HG03175 (cell line): ENCODE measurements at regions not wholly inside any gene's neighbourhood (a gene's known extent, or its start where the extent isn't known, plus 50 kb on each side); places are given as distances from the start of the nearest gene placed in this dataset.
"Not testable (repeated sequence)": the region's sequence is repeated elsewhere in the genome, so short reads cannot be mapped to it uniquely, and the experiment has no call there.

Source experiments
- ATAC-seq: cut with Tn5 transposase; IDR thresholded peaks from one replicate; pipeline ENCODE4 v1.9.1; 2021; ENCODE audit warnings: mild to moderate bottlenecking, moderate library complexity; ENCODE audit not compliant: unreplicated experiment

DNA sequence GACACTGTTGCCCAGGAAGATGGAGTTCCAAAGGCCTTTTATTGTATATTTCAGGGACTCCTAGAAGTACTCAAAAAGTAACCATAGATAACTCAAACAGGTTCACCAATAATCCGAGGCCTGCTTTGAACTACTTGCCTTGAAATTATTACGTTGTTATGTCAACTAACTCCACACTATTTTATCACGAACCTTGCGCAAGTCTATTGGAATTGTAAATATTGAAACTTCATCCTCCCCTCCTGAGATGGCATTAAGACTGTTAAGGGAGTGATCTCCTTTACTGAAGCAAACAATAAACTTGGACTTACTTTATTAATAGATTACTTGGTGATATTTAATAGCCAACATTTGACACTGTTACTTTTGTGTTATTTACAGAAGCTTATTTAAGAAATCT, 199.6 kb upstream of the GADL1 start:
- ATAC-seq, result no peak

DNA sequence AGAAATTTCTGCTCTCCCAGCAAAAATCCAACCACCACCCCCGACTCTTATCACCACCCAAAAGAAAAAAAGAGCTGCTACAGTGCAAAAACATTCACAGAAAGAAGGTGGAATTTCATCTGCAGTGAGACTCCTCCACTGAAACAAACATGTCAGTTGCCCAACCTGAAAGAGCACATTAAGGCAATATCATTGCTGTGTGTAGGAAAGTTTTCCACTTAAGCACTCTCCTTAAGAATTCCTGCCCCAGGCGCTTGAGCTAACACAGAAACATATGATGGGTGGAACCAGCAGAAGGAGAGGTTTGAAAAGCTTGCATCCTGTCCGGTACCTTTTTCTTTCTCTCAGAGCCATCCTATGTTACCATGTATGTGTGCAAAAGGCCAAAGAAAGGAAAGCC, 200.8 kb upstream of the GADL1 start:
- ATAC-seq, result no peak

- ATAC-seq, result peak; percentile 47
These were observed 202.4 kb upstream of the GADL1 start for GRCh38 chr3:31096661-31097395.

DNA sequence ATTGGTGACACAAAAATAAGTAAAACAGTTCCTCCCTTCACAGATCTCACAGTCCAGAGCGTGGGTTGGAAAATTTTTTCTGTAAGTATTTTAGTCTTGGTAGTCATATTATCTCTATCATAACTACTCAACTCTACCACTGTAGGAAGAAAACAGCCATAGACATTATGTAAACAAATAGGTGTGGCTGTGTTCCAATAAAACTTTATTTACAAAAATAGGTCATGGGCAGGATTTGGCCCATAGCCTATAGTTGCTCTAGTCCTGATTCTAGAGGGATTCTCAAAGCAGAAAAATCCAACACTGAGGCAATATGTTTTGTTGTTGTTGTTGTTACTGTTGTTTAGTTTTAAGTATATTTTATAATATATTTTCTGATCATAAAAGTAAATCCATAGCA, 206.1 kb upstream of the GADL1 start:
- ATAC-seq, result no peak

GRCh38 chr3:31101285-31101684, 206.8 kb upstream of the GADL1 start:
- not testable (repeated sequence) for ATAC-seq

DNA sequence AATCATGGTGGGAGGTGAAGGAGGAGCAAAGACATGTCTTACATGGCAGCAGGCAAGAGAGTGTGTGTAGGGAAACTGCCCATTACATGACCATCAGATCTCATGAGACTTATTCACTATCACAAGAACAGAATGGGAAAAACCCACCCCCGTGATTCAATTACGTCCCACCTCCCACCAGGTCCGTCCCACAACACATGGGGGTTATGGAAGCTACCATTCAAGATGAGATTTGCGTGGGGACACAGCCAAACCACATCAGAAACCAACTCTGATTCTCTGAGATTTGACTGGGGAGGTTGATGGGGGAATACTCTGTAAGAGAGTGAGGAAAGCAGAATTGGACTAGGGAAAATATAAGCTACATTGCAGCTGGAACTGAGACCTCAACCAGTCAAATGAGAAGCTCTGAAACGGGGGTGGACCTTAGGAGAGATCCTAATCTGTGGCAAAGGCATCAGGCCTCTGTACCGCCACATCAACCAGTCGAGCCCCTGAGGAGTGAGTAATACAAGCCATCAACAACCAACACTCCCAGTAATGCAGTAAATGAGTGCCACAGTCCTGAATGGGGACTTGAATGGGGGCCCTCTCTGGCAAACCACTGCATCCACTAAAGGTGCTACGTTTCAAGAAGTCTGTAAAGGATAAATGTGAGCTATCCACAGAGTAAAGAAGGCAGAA, 207.9 kb upstream of the GADL1 start:
- no peak for ATAC-seq

GRCh38 chr3:31103181-31103580, 208.7 kb upstream of the GADL1 start:
- no peak for ATAC-seq

DNA sequence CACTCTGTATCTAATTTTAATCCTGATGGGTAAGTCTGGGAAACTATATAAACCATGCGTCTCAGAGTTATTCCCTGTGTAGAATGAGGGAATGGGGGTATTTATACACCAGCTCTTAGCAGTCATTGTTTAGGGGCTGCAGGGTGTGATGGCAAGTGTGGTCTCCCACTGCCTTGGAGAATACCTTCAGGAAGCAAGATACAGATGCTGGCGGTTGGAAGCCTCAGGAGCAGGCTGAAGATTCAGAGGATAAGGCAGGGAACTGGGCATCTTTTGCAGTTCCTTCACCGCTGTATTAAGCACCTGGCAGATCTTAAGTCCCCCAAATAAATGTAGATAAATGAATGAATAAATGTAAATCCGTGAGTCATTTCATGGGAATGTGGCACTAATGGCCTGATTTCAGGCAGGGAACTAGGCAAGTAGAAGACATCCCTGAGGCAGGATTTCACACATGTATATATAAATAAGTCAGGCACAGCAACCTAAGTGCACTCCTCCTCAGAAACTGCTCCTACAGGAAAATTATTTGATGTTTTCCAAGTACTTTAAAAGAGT, 209.2 kb upstream of the GADL1 start:
- ATAC-seq, result no peak

DNA sequence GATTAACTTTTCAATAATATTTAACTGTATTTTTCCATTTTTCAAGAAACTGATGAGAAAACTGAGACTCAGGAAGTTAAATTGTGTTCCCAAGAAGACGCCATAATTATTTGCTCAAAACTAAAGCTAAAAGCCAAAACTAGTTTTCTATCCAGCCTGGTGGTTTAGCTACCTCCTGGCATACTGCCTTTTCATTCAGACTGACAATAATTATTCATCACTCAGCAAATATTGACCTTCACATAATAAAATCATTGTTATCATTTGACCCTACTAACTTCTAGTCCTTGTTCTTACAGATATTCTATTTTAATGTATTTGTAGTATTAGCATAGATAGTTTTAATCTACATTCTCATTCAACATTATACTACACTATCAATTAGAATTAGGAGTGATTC, 210.6 kb upstream of the GADL1 start:
- no peak for ATAC-seq

DNA sequence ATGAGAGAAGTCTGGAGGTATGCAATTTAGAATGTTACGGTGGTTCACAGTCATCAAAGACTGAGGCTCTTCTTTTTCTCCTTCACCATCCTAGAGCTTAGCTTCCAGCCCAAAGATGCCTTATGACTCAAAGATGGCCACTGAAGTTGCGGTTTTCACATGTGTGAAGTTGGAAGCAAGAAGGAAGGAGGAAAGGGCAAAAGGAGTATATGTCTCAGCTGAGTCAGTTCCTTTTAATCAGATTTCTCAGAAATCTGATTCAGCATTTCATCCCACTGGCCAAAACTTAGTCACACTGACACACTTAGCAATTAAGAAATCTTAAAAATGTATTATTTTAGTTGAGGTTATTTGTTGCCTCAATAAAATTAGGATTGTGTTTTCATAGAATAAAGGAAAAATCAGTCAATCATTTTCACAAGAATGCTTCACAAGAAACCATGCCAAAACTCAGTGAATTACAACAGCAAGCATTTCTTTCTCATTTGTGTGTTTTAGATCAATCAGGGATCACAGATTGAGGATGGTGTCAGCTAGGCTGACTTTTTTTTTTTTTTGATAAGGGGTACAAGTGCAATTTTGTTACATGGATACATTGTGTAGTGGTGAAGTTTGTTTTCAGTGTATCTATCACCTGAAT, 211.1 kb upstream of the GADL1 start:
- ATAC-seq, result no peak

- no peak for ATAC-seq
These were observed 211.7 kb upstream of the GADL1 start for GRCh38 chr3:31106204-31106603.

GRCh38 chr3:31106912-31107311, 212.5 kb upstream of the GADL1 start:
- peak; percentile 94 for ATAC-seq

GRCh38 chr3:31114929-31115283, 220.4 kb upstream of the GADL1 start:
- ATAC-seq, result no peak

- not testable (repeated sequence) for ATAC-seq
These were observed 221.1 kb upstream of the GADL1 start for GRCh38 chr3:31115531-31115930.

DNA sequence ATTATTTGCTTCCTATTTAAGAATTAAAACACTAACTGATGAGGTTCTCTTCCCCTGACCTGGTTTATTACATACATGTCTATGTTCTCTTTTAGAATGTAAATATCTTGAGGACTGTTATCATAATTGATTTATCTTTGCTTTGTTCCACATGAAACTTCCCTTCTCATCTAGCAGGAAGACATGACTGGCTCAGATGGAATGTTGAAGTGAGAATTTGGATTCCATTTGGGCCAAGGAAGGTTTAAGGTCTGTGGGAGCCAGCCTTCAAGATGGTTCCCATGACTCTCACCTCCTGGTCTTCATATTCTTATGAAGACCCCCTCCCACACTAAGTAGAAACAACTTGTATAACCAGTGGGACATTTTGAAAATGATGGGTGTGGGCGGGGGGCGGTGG, 222.2 kb upstream of the GADL1 start:
- no peak for ATAC-seq

- ATAC-seq, result no peak
These were observed 223.4 kb upstream of the GADL1 start for GRCh38 chr3:31117854-31118253.

- no peak for ATAC-seq
These were observed 229.9 kb upstream of the GADL1 start for GRCh38 chr3:31124373-31124772.

DNA sequence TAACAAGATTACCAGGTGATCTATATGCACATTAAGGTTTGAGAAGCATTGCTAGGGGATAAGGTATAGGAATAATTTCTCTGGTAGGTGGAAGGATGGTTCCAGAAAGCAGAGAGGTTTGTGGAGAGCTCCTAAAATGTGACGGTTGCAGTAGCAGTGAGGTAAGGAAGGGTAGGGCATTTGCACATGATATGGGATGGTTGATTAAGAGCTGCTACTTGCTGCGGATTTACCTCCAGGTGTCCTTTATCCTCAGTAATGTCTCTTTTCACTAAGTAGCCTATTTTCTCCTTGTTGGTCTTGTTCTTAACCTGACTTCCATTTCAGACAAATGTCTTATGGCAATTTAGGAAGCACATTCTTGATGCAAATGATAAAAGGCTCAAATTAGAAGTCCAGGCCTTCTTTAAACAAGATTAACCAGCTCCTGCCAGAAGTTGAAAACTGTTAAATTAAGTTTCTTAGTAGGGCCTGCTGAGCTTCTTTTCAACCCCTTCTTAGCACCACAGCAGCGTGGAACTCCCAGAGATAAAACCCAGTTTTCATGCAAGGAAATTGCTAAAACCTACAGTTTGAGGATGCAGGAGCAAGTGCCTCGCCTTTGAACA, 231.1 kb upstream of the GADL1 start:
- ATAC-seq, result no peak

DNA sequence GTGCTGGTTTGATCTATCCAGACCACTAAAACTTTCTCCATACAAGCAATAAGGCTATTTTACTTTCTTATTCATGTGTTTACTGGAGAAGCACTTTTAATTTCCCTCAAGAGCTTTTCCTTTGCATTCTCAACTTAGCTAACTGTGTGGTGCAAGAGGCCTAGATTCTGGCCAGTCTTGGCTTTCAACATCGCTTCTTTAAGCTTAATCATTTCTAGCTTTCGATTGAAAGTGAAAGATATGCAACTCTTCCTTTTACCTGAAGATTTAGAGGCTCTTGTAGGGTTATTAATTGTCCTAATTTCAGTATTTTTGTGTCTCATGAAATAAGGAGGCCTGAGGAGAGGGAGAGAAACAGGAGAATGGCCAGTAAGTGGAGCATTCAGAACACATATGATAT, 234.8 kb upstream of the GADL1 start:
- peak; percentile 55 for ATAC-seq

DNA sequence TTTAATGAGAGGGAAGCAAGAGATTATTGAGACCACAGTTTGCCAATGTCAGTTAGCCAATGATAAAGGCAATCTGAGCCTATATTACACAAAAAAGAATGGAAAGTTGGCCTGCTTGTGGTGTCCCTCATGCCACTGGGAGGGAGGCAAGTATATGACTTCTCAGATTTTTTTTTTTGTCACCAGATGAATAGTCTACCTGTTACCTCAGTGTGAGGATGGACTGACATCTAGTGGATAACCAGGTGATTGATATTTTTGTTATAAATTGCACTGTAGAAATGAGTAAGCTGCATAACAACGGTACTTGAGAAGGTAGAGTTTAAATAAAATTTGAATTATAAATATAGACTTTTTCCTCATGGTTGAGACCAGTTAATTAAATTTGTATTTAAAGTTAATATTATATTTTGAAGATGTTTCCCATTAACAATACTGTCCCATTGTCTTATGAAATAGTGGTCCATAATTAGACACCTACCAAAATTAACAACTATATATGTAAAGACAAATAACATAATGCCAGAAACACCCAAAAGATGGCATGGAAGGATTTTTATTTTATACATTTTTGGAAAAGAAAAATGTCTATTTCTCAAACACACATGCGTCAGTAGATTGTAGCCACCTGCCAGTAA, 237.8 kb upstream of the GADL1 start:
- peak; percentile 46 for ATAC-seq

- ATAC-seq, result peak; percentile 36
These were observed 239.1 kb upstream of the GADL1 start for GRCh38 chr3:31133541-31133940.
